ENCODE measurements at regions not wholly inside any gene's neighbourhood (a gene's known extent, or its start where the extent isn't known, plus 50 kb on each side); places are given as distances from the start of the nearest gene placed in this dataset.

DNA sequence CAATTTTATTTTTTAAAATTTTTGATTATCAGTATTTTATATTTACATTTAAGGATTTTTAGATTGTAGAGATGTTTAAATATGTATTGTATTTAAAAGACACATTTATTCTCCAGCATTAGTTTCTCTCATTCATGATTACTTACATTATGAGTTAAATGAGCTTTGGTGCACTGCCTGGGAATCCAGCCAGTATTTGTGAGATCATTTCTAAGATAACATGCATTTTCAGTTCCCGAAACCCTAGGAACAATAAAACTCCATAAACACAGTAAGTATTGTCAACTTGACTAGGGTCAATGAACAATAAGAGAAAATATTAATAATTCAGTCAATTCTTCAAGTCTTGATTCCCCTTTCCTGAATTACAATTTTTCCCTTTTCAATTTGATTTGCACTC is 403.3 kb downstream of the PLK2 start:
- Histone ChIP-seq H3K27me3 (ENCODE audit: control insufficient read depth, insufficient read depth, low read length) (no peaks in the 10 kb centered on the region), H3K36me3 (ENCODE audit: control insufficient read depth, insufficient read depth, low read length) (no peaks in the 10 kb centered on the region), H3K4me3 (ENCODE audit: low read depth, low read length) (no peak overlapping the region), H3K9me3 (ENCODE audit: control insufficient read depth in 2 of 2, low read length in 2 of 2) (no peaks in the 10 kb centered on the region), H3K4me1 (ENCODE audit: control insufficient read depth, insufficient read depth, low read length, poor library complexity, severe bottlenecking) (no peaks in the 10 kb centered on the region), H3K27ac (ENCODE audit: insufficient read depth, low read length, poor library complexity, severe bottlenecking) (no peak overlapping the region)
- H3K36me3 Mint-ChIP-seq: no peaks in the 10 kb centered on the region
- H3K4me1 Mint-ChIP-seq: no peaks in the 10 kb centered on the region
- peaks cover 4% of the 10 kb centered on the region for H3K27me3 Mint-ChIP-seq
- no peak overlapping the region for H3K27ac Mint-ChIP-seq
- DNase-seq (no peak), ATAC-seq (ENCODE audit: low read depth in 2 of 2) (no peak)
- no peak overlapping the region for H3K4me3 Mint-ChIP-seq
- H3K9me3 Mint-ChIP-seq: peaks cover 0 to 13% (median 4%) of the 10 kb centered on the region in 7 donors

DNA sequence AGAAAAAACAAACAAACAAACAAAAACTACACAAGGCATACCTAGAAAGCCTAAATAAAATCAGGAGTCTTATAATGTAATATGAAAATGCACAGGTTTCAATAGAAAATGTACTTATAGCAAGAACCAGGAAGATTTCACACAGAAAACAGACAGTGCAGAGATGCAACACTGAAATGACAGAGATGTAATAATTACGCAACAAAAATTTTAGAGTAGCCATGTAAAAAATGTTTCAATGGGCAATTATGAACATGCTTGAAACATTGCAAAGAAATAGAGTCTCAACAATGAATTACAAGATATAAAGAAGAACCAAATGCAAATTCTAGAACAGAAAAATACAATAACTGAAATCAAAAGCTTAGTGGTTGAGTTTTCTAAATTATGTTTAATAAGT is 405.9 kb downstream of the PLK2 start:
- no peaks in the 10 kb centered on the region for H3K4me1 ChIP-seq (ENCODE audit: control insufficient read depth, insufficient read depth, low read length, poor library complexity, severe bottlenecking)
- peaks cover 4% of the 10 kb centered on the region for H3K27me3 Mint-ChIP-seq
- no peaks in the 10 kb centered on the region for H3K36me3 Mint-ChIP-seq
- H3K4me3 Mint-ChIP-seq: peak overlapping the region in 1 of 4 donors; percentile 21
- H3K27ac ChIP-seq (ENCODE audit: insufficient read depth, low read length, poor library complexity, severe bottlenecking): no peak overlapping the region
- DNase-seq (no peak), ATAC-seq (ENCODE audit: low read depth in 2 of 2) (no peak)
- no peaks in the 10 kb centered on the region for H3K36me3 ChIP-seq (ENCODE audit: control insufficient read depth, insufficient read depth, low read length)
- peaks cover 0 to 13% (median 3%) of the 10 kb centered on the region in 7 donors for H3K9me3 Mint-ChIP-seq
- H3K4me3 ChIP-seq (ENCODE audit: low read depth, low read length): no peak overlapping the region
- no peaks in the 10 kb centered on the region for H3K4me1 Mint-ChIP-seq
- no peaks in the 10 kb centered on the region for H3K9me3 ChIP-seq (ENCODE audit: control insufficient read depth in 2 of 2, low read length in 2 of 2)
- H3K27me3 ChIP-seq (ENCODE audit: control insufficient read depth, insufficient read depth, low read length): no peaks in the 10 kb centered on the region
- H3K27ac Mint-ChIP-seq: no peak overlapping the region

DNA sequence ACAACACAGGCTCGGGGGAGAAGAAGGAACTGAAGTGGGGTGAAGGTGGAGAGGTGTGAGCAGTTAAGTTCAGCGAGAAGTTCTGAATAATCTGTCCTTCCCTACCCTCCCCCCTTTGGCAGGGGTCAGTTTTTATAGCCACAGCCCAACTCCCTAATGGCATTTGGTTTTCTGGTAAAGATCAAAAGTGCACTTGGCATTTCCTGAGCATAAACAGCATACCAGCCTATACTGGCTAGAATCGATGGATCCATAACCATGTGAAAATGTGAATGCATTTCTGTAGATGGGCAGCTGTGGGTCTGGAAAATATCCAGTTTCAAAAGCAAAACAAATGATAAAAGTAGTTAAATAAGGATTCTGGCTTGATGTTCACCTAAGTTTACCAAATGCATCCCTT is 410.9 kb downstream of the PLK2 start:
- DNase-seq (no peak), ATAC-seq (ENCODE audit: low read depth in 2 of 2) (no peak)
- Mint-ChIP-seq H3K4me1 (no peaks in the 10 kb centered on the region), H3K4me3 (no peak overlapping the region), H3K27ac (no peak overlapping the region), H3K9me3 (peaks cover 0 to 5% (median 0%) of the 10 kb centered on the region in 7 donors), H3K27me3 (peaks cover 4% of the 10 kb centered on the region), H3K36me3 (no peaks in the 10 kb centered on the region)
- Histone ChIP-seq H3K9me3 (ENCODE audit: control insufficient read depth in 2 of 2, low read length in 2 of 2) (no peaks in the 10 kb centered on the region), H3K27ac (ENCODE audit: insufficient read depth, low read length, poor library complexity, severe bottlenecking) (no peak overlapping the region), H3K4me3 (ENCODE audit: low read depth, low read length) (no peak overlapping the region), H3K4me1 (ENCODE audit: control insufficient read depth, insufficient read depth, low read length, poor library complexity, severe bottlenecking) (no peaks in the 10 kb centered on the region), H3K27me3 (ENCODE audit: control insufficient read depth, insufficient read depth, low read length) (no peaks in the 10 kb centered on the region), H3K36me3 (ENCODE audit: control insufficient read depth, insufficient read depth, low read length) (no peaks in the 10 kb centered on the region)

DNA sequence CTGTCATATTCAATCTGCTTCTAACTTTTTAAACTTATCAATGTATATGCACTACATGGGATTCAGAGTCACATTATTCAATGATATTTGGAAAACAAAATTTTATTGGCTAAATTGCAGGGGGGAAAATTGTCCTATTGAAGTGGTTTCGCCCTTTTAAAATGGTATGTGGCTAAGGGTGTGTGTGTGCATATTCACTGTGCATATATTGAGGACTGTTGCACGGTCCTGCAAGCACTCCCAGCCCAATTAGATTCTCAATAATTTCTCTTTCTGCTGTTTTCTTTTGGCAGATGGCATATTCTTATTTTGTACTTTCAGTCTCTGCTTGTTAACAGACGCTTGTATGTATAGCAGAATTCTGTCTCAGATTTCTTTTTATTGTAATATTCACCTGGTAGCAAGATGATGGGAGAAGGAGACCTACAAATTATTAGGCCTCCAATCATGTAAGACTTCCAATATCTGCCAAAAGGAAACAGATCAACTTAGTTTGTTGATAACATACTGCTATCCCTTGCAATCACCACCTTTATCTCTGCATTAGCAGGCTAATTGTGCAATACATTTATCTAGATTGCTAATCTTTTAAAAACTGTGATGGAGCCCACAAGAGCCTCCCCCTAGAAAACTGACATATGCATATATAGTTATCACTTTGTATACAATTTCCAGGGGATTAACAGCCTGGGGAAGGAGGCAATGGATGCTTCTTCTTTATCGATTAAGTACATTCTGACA is 411.5 kb downstream of the PLK2 start:
- peaks cover 4% of the 10 kb centered on the region for H3K27me3 Mint-ChIP-seq
- no peak for DNase-seq
- ATAC-seq (ENCODE audit: low read depth in 2 of 2): no peak
- H3K9me3 Mint-ChIP-seq: peaks cover 0 to 5% (median 0%) of the 10 kb centered on the region in 7 donors
- Histone ChIP-seq H3K4me3 (ENCODE audit: low read depth, low read length) (no peak overlapping the region), H3K9me3 (ENCODE audit: control insufficient read depth in 2 of 2, low read length in 2 of 2) (no peaks in the 10 kb centered on the region), H3K4me1 (ENCODE audit: control insufficient read depth, insufficient read depth, low read length, poor library complexity, severe bottlenecking) (no peaks in the 10 kb centered on the region), H3K27me3 (ENCODE audit: control insufficient read depth, insufficient read depth, low read length) (no peaks in the 10 kb centered on the region), H3K27ac (ENCODE audit: insufficient read depth, low read length, poor library complexity, severe bottlenecking) (no peak overlapping the region), H3K36me3 (ENCODE audit: control insufficient read depth, insufficient read depth, low read length) (no peaks in the 10 kb centered on the region)
- H3K4me3 Mint-ChIP-seq: no peak overlapping the region
- H3K27ac Mint-ChIP-seq: no peak overlapping the region
- H3K36me3 Mint-ChIP-seq: no peaks in the 10 kb centered on the region
- no peaks in the 10 kb centered on the region for H3K4me1 Mint-ChIP-seq

DNA sequence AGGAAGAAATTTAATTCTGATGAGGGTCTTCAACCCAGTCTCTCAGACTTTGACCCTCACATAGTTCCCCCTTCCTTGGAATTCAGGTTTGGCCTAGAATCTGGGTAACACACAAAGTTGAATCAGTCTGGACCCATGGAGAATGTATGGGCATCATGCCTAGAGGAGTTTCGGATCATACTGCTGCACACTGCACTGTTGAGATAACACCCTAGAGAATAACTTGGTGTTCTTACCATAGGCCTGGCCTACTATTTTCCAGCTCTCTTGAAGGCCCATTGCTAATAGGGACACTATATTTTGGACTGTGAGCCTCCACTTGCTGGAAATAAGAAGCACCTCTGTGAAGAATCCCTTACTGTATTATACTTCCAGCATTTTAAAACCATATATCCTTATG is 413.5 kb downstream of the PLK2 start:
- H3K9me3 ChIP-seq (ENCODE audit: control insufficient read depth in 2 of 2, low read length in 2 of 2): no peaks in the 10 kb centered on the region
- H3K9me3 Mint-ChIP-seq: peaks cover 0 to 4% (median 0%) of the 10 kb centered on the region in 7 donors
- no peak overlapping the region for H3K4me3 ChIP-seq (ENCODE audit: low read depth, low read length)
- no peak overlapping the region for H3K27ac Mint-ChIP-seq
- H3K4me3 Mint-ChIP-seq: no peak overlapping the region
- H3K36me3 Mint-ChIP-seq: no peaks in the 10 kb centered on the region
- no peaks in the 10 kb centered on the region for H3K27me3 ChIP-seq (ENCODE audit: control insufficient read depth, insufficient read depth, low read length)
- H3K4me1 ChIP-seq (ENCODE audit: control insufficient read depth, insufficient read depth, low read length, poor library complexity, severe bottlenecking): no peaks in the 10 kb centered on the region
- H3K27me3 Mint-ChIP-seq: peaks cover 4% of the 10 kb centered on the region
- no peaks in the 10 kb centered on the region for H3K36me3 ChIP-seq (ENCODE audit: control insufficient read depth, insufficient read depth, low read length)
- DNase-seq (no peak), ATAC-seq (ENCODE audit: low read depth in 2 of 2) (no peak)
- H3K27ac ChIP-seq (ENCODE audit: insufficient read depth, low read length, poor library complexity, severe bottlenecking): no peak overlapping the region
- H3K4me1 Mint-ChIP-seq: no peaks in the 10 kb centered on the region

DNA sequence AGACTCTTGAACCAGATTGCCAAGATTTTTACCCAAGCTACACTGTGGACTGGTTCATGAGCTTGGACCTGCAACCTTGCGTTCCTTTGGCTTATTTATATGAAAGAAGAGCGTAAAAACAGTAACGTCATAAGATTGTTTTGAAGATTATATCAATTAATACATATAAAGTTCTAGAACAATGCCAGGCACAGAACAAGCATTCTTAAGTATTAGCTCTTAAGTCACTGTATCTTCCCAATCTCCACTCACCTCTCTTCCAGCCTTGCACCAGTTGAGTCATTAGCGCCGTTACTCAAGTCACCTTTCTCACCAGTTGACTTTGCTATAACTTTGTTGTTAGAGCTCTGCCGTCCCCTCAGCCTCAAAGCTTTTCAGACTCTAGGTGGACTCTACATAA is 415.7 kb downstream of the PLK2 start:
- Histone ChIP-seq H3K4me3 (ENCODE audit: low read depth, low read length) (no peak overlapping the region), H3K36me3 (ENCODE audit: control insufficient read depth, insufficient read depth, low read length) (no peaks in the 10 kb centered on the region), H3K27ac (ENCODE audit: insufficient read depth, low read length, poor library complexity, severe bottlenecking) (no peak overlapping the region), H3K9me3 (ENCODE audit: control insufficient read depth in 2 of 2, low read length in 2 of 2) (no peaks in the 10 kb centered on the region), H3K4me1 (ENCODE audit: control insufficient read depth, insufficient read depth, low read length, poor library complexity, severe bottlenecking) (no peaks in the 10 kb centered on the region), H3K27me3 (ENCODE audit: control insufficient read depth, insufficient read depth, low read length) (no peaks in the 10 kb centered on the region)
- Mint-ChIP-seq H3K36me3 (no peaks in the 10 kb centered on the region), H3K9me3 (peaks cover 0 to 3% (median 0%) of the 10 kb centered on the region in 7 donors), H3K4me1 (no peaks in the 10 kb centered on the region), H3K27ac (no peak overlapping the region), H3K4me3 (no peak overlapping the region), H3K27me3 (peaks cover 4% of the 10 kb centered on the region)
- ATAC-seq (ENCODE audit: low read depth in 2 of 2) (no peak), DNase-seq (no peak)

DNA sequence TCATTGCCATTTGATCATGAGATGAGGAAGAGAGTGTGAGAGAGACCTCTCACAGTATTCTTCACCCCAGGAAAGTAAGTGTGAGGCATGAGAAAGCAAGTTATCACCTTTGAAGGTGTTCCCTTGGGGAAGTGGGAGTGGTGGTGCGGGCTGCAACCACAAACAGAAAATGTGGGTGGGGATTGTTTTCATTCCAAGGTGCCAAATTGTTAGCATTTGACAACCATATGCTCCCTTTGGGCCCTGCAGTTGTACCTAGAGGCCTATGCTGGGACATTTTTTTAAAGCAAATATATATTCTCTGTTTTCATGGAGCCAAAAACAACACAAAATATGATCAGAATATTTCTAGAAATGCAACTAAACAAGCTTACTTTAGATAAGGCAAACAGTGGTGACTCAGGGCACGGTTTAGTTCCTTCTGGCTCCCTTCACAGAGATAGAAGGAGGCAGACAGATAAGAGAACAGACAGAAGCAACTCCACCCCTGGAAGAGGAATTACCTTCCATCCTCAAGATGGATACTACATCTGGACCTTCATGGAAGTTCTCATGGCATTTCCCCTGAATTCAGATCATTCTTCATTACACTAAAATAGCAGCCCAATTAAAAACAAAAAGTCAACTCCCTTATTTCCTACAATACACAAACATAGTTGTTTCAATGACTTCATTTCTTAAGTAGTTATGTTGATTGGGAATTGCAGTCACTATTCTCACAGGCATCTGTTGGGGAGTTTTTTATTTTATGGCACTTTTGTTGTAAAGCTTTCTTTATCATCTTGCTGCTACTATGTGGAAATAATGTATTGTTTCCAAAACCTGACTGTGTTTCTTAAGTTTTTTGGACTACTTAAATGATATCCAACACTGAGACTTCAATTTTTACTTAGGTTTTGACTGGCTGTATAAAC is 416.6 kb downstream of the PLK2 start:
- no peaks in the 10 kb centered on the region for H3K36me3 ChIP-seq (ENCODE audit: control insufficient read depth, insufficient read depth, low read length)
- no peaks in the 10 kb centered on the region for H3K4me1 ChIP-seq (ENCODE audit: control insufficient read depth, insufficient read depth, low read length, poor library complexity, severe bottlenecking)
- DNase-seq: no peak
- peaks cover 0 to 3% (median 0%) of the 10 kb centered on the region in 7 donors for H3K9me3 Mint-ChIP-seq
- peaks cover 4% of the 10 kb centered on the region for H3K27me3 Mint-ChIP-seq
- H3K9me3 ChIP-seq (ENCODE audit: control insufficient read depth in 2 of 2, low read length in 2 of 2): no peaks in the 10 kb centered on the region
- no peak for ATAC-seq (ENCODE audit: low read depth in 2 of 2)
- no peak overlapping the region for H3K4me3 ChIP-seq (ENCODE audit: low read depth, low read length)
- H3K27ac Mint-ChIP-seq: no peak overlapping the region
- H3K36me3 Mint-ChIP-seq: no peaks in the 10 kb centered on the region
- H3K27ac ChIP-seq (ENCODE audit: insufficient read depth, low read length, poor library complexity, severe bottlenecking): no peak overlapping the region
- no peaks in the 10 kb centered on the region for H3K27me3 ChIP-seq (ENCODE audit: control insufficient read depth, insufficient read depth, low read length)
- no peaks in the 10 kb centered on the region for H3K4me1 Mint-ChIP-seq
- H3K4me3 Mint-ChIP-seq: no peak overlapping the region

Data from CD4-positive, CD25-positive, alpha-beta regulatory T cell (primary cell).